Glutamatergic neuron (in vitro differentiated cells): ENCODE measurements at regions not wholly inside any gene's neighbourhood (a gene's known extent, or its start where the extent isn't known, plus 50 kb on each side); places are given as distances from the start of the nearest gene placed in this dataset.

Source experiments
- DNase-seq: peaks from one replicate; pipeline ENCODE4 v3.0.0; 2022
- H3K27ac Mint-ChIP-seq: one replicate; pipeline ENCODE4 v1.8.0; 2020; ENCODE audit warnings: mild to moderate bottlenecking, mixed read lengths, inconsistent platforms; ENCODE audit not compliant: unreplicated experiment
- H3K27me3 Mint-ChIP-seq: one replicate; pipeline ENCODE4 v1.8.0; 2020; ENCODE audit warnings: mild to moderate bottlenecking, moderate library complexity, mixed read lengths, inconsistent platforms; ENCODE audit not compliant: unreplicated experiment
- H3K36me3 Mint-ChIP-seq: one replicate; pipeline ENCODE4 v1.8.0; 2020; ENCODE audit warnings: mild to moderate bottlenecking, mixed read lengths, inconsistent platforms; ENCODE audit not compliant: unreplicated experiment
- H3K4me1 Mint-ChIP-seq: one replicate; pipeline ENCODE4 v1.8.0; 2020; ENCODE audit warnings: mild to moderate bottlenecking, low read depth, mixed read lengths, inconsistent platforms; ENCODE audit not compliant: unreplicated experiment
- H3K4me3 Mint-ChIP-seq: one replicate; pipeline ENCODE4 v1.8.0; 2020; ENCODE audit warnings: mild to moderate bottlenecking, mixed read lengths, inconsistent platforms; ENCODE audit not compliant: unreplicated experiment
- H3K9me3 Mint-ChIP-seq: one replicate; pipeline ENCODE4 v1.8.0; 2020; ENCODE audit warnings: mild to moderate bottlenecking, moderate library complexity, mixed read lengths, inconsistent platforms; ENCODE audit not compliant: unreplicated experiment
- TF ChIP-seq, protein P1 (sequence below): fragments of 200-600 bp; sonication (generic); IDR thresholded peaks from one replicate; pipeline ENCODE4 v1.5.0; 2021; ENCODE audit not compliant: partially characterized antibody, unreplicated experiment

DNA sequence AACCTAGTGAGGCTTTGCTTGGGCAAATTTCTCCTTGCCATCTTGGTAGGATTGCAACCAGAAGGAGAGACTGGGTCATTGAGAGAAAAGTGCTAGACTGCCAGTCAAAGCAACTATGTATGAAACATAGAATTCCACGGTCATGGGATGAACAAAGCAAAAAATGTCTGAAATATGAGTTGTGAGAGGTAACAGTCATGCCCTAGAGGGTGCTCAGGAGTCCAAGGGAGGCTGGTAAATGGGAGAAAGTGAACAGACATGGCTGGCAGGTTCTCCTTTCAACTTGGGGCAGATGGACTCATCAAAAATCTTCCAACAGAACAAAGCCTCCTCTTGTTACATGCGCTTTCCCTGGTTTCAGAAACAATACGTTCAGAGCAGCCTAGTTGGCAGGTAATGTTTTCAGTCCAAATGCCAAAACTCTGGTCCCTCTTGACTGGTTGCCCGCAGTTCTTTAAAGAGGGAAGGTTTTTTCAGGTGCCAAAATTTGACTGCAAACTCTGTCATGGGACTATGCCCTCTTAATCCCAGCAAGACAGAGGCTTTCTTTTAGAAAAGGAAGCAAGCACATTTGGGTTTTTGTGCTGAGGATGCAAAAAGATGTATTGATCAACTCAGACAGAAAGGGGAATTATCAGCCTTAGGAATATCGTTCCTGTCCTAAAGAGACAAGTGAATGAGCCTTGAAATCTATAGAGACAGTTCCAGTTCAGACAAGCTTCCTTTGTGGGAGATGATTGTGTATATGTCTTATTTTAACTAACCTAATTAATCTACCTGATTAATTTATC lies 68.5 kb upstream of the SASH1 start:
- Mint-ChIP-seq H3K36me3 (no peaks in the 10 kb centered on the region), H3K9me3 (no peaks in the 10 kb centered on the region), H3K27ac (no peak overlapping the region), H3K27me3 (peaks cover 3% of the 10 kb centered on the region), H3K4me3 (no peak overlapping the region), H3K4me1 (no peaks in the 10 kb centered on the region)
- DNase-seq, result no peak
- TF ChIP-seq, protein P1, sequence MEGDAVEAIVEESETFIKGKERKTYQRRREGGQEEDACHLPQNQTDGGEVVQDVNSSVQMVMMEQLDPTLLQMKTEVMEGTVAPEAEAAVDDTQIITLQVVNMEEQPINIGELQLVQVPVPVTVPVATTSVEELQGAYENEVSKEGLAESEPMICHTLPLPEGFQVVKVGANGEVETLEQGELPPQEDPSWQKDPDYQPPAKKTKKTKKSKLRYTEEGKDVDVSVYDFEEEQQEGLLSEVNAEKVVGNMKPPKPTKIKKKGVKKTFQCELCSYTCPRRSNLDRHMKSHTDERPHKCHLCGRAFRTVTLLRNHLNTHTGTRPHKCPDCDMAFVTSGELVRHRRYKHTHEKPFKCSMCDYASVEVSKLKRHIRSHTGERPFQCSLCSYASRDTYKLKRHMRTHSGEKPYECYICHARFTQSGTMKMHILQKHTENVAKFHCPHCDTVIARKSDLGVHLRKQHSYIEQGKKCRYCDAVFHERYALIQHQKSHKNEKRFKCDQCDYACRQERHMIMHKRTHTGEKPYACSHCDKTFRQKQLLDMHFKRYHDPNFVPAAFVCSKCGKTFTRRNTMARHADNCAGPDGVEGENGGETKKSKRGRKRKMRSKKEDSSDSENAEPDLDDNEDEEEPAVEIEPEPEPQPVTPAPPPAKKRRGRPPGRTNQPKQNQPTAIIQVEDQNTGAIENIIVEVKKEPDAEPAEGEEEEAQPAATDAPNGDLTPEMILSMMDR, result no peak

DNA sequence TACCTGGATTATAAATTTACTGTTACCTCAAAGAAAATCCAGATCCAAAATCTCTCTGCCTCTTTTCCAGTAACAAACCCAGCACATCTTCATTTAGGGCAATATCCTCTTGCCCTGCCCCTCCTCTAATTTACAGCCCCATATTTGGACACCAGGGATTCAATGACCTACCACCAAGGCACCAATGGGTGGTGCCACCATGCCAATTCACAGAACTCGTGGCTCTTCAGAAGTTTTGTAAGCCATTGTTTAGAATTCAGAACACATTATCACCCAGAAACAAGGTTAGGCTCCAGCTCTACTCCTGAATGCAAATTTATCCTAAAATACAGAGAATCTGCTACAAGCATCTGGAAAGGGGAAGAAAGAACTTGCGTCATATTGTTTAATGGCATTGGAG lies 67.8 kb upstream of the SASH1 start:
- peaks cover 3% of the 10 kb centered on the region for H3K27me3 Mint-ChIP-seq
- H3K36me3 Mint-ChIP-seq, result no peaks in the 10 kb centered on the region

DNA sequence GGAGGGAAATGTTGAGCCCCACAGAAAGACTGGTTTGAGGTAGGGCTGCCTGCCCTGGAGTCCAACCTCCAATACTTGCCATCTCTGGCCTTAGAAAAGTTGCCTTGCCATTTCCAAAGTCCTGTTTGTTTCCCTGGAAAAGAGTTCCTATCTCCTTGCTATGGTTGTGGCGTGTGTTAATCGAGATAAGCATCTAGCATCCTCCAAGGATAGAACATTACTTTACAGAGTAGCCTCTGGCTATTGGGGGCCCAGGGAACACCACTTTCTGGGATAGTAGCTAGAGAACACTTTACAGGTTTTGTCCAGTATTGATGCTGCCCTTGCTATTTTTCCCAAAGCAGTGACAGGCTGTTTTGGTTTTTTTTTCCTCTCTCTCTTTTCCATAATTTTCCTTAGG lies 57.4 kb upstream of the SASH1 start:
- no peak for DNase-seq
- Mint-ChIP-seq H3K27me3 (no peaks in the 10 kb centered on the region), H3K4me3 (no peak overlapping the region), H3K9me3 (no peaks in the 10 kb centered on the region), H3K4me1 (no peaks in the 10 kb centered on the region), H3K27ac (no peak overlapping the region), H3K36me3 (no peaks in the 10 kb centered on the region)
- TF ChIP-seq, protein P1, result no peak

More for the DNA sequence above, 67.8 kb upstream of the SASH1 start:
- Mint-ChIP-seq H3K27ac (no peak overlapping the region), H3K9me3 (no peaks in the 10 kb centered on the region), H3K4me3 (no peak overlapping the region), H3K4me1 (no peaks in the 10 kb centered on the region)
- no peak for DNase-seq
- TF ChIP-seq, protein P1, result no peak

DNA sequence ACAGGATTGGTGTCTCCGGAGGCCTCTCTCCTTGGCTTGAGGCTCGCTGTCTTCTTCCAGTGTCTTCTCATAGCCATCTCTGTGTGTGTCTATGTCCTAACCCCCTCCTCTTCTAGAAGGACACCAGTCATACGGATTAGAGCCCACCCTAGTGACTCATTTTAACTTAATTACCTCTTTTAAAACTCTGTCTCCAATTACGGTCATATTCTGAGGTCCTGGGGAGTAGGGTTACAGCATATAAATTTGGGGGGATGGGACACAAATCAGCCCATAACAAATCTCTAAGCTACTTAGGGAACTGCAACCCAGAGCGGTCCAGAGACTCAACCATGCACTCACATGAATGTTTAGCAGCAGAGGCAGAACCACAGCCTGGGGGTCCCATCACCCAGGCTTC lies 56.1 kb upstream of the SASH1 start:
- TF ChIP-seq, protein P1, result no peak
- Mint-ChIP-seq H3K9me3 (no peaks in the 10 kb centered on the region), H3K27me3 (peaks cover 1% of the 10 kb centered on the region), H3K4me3 (no peak overlapping the region), H3K4me1 (no peaks in the 10 kb centered on the region), H3K27ac (no peak overlapping the region), H3K36me3 (no peaks in the 10 kb centered on the region)
- DNase-seq, result no peak

DNA sequence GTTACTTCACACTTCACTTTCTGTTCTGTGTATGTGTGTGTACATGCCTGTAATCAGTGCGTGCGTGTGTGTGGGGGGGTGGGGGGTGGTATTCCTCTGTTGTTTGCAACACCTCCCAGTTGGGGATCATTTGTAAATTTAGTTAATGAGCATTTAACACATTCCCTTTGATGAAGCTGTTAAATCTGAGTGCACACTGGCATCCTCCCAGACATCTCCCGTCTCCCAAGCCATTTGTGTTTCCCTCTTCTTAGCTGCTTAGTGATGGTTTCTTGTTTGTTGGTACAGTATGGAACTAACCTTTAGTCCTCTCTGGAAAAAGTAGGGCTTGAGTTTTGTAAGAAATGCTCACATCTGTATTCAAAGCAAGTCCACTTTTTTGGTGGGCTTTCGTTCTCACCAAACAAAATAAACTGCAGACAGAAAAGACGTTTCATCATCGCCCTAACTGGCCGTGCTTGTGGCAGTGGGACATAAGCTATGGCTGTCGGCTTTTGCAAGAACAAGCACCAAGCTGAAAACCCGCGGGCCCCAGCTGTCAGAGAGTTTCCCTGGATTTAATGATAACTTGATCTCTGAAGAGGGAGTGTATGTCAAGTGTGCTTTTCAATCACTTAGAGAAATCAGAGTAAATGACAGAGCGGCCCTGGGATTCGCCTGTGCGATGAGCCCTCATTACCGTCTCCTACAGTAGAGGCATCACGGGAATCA lies 54.9 kb upstream of the SASH1 start:
- H3K27ac Mint-ChIP-seq, result no peak overlapping the region
- H3K4me1 Mint-ChIP-seq, result peaks cover 1% of the 10 kb centered on the region
- H3K9me3 Mint-ChIP-seq, result no peaks in the 10 kb centered on the region
- peaks cover 1% of the 10 kb centered on the region for H3K27me3 Mint-ChIP-seq
- DNase-seq, result no peak
- H3K36me3 Mint-ChIP-seq, result no peaks in the 10 kb centered on the region
- H3K4me3 Mint-ChIP-seq, result no peak overlapping the region
- TF ChIP-seq, protein P1, result no peak
